Progenitor cell of endocrine pancreas (in vitro differentiated cells): ENCODE measurements at regions not wholly inside any gene's neighbourhood (a gene's known extent, or its start where the extent isn't known, plus 50 kb on each side); places are given as distances from the start of the nearest gene placed in this dataset.

ENCODE experiments used
- DNase-seq: peaks from one replicate; pipeline ENCODE4 v3.0.0; 2021; ENCODE audit warnings: low spot score; ENCODE audit not compliant: unreplicated experiment
- H3K27ac Mint-ChIP-seq: 2 replicates; pipeline ENCODE4 v1.8.0; 2021; ENCODE audit warnings: mild to moderate bottlenecking, moderate library complexity, mixed read lengths
- H3K27me3 Mint-ChIP-seq: 2 replicates; pipeline ENCODE4 v1.8.0; 2021; ENCODE audit warnings: mixed read lengths
- H3K36me3 Mint-ChIP-seq: 2 replicates; pipeline ENCODE4 v1.8.0; 2022; ENCODE audit warnings: mixed read lengths; ENCODE audit not compliant: insufficient read depth
- H3K4me1 Mint-ChIP-seq: 2 replicates; pipeline ENCODE4 v1.8.0; 2021; ENCODE audit warnings: low read depth, mixed read lengths
- H3K4me3 Mint-ChIP-seq: 2 replicates; pipeline ENCODE4 v1.8.0; 2021; ENCODE audit warnings: low read depth, mild to moderate bottlenecking, moderate library complexity, mixed read lengths
- H3K9me3 Mint-ChIP-seq: 2 replicates; pipeline ENCODE4 v1.8.0; 2021; ENCODE audit warnings: low read depth, mixed read lengths
- CTCF ChIP-seq: fragments of 200-600 bp; sonication (generic); IDR thresholded peaks from one replicate; pipeline ENCODE4 v1.5.0; 2021; ENCODE audit warnings: antibody characterized with exemption, mild to moderate bottlenecking; ENCODE audit not compliant: unreplicated experiment

GRCh38 chr10:52561322-52561721 lies 211.3 kb downstream of the MBL2 start:
- Mint-ChIP-seq H3K4me3 (no peak overlapping the region), H3K27me3 (no peaks in the 10 kb centered on the region), H3K36me3 (no peaks in the 10 kb centered on the region), H3K4me1 (no peaks in the 10 kb centered on the region), H3K27ac (no peak overlapping the region), H3K9me3 (no peaks in the 10 kb centered on the region)
- DNase-seq = no peak
- TF ChIP-seq CTCF = no peak

DNA sequence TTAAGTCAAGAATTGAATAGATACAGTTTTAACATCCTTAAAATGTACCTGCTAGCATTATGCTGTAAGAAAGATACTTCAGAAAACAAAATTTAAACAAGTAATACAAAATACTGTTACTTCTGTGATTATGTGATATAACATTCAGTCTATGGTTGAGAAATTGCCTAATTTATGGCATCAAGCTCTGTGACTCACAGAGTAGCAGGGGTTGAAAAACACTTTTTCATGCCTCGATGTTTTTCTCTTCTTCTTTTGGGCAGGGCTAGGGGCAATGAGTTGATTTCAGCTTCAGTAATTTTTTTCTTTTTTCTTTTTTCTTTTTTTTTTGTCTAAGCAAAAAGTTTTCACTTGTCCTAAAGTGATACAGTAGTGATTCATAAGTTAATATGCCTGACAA lies 209.2 kb downstream of the MBL2 start:
- Mint-ChIP-seq H3K4me3 (no peak overlapping the region), H3K4me1 (no peaks in the 10 kb centered on the region), H3K9me3 (no peaks in the 10 kb centered on the region), H3K27ac (no peak overlapping the region), H3K36me3 (no peaks in the 10 kb centered on the region), H3K27me3 (no peaks in the 10 kb centered on the region)
- no peak for TF ChIP-seq CTCF
- DNase-seq = no peak

DNA sequence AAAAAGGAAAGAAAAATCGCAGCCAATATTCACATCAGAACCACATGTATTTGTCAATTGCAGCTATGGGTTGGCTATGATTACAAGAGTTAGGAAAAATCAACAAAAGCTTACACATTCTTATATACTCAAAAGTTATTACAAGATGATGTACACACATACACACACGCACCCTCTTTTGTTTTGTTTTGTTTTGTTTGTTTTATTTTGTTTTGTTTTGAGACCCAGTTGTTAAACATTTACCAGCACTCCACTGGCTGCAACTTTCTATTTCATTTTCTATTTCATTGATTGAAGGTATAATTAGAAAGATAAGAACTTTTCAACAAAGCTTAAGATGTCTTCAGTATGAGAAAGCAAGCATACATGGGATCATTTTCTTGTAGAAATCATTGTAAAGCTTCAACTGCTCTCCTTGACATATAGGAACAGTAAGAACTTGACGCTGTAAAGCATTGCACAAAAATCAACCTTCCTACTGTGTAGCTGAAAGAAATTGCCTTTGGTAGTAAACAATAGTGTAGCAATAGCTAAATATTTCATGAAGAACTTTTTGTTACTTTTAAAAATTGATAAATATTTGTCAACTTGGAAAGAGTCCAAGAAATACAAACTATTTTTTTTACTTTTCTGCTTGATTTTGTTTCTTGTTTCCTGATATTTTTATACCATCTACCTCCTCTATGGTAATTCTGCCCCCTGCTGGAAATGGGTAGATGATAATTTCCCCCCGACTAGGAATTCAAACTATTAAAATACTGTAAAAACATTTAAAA lies 205.9 kb downstream of the MBL2 start:
- Mint-ChIP-seq H3K27me3 (no peaks in the 10 kb centered on the region), H3K9me3 (no peaks in the 10 kb centered on the region), H3K36me3 (no peaks in the 10 kb centered on the region), H3K4me1 (no peaks in the 10 kb centered on the region), H3K4me3 (no peak overlapping the region), H3K27ac (no peak overlapping the region)
- TF ChIP-seq CTCF = peak; percentile 62
- no peak for DNase-seq

DNA sequence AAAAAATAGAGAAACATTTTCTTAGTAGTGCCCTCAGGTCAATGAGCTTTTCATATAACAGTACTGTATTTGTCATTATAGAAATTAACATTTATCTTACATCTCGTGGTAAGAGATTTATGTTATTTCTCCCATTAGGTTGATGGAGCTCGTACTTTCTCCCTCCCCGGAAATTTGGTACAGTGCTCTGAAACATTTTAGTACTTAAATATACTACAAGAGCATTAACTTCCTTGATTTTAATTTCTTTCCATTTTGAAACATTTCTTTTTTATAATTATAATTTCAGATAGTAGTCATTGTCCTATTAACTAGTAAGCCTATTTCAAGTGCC lies 205.4 kb downstream of the MBL2 start:
- TF ChIP-seq CTCF = no peak
- no peak overlapping the region for H3K4me3 Mint-ChIP-seq
- H3K36me3 Mint-ChIP-seq = no peaks in the 10 kb centered on the region
- H3K27me3 Mint-ChIP-seq = no peaks in the 10 kb centered on the region
- DNase-seq = no peak
- no peaks in the 10 kb centered on the region for H3K4me1 Mint-ChIP-seq
- no peaks in the 10 kb centered on the region for H3K9me3 Mint-ChIP-seq
- H3K27ac Mint-ChIP-seq = no peak overlapping the region

DNA sequence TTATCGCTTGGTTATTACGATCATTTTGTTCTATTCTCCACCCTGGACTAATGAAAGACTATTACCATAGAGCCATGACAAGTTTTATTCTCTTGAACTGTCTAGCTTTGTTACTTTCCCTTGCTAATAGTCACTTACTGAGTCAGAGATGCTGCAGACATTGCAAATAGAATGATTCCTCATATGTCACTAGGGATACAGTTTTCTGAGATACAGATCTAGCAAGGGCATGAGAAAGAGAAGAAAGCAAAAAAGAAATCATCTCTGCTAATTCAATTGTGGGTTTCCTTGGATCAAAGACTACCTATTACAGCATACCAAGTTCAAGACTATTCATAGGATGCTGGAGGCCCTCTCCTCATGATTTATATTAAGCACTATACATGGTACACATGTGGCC lies 204.3 kb downstream of the MBL2 start:
- no peak for TF ChIP-seq CTCF
- Mint-ChIP-seq H3K27ac (no peak overlapping the region), H3K36me3 (no peaks in the 10 kb centered on the region), H3K27me3 (no peaks in the 10 kb centered on the region), H3K4me3 (no peak overlapping the region), H3K4me1 (no peaks in the 10 kb centered on the region), H3K9me3 (no peaks in the 10 kb centered on the region)
- no peak for DNase-seq
